ENCODE measurements at regions not wholly inside any gene's neighbourhood (a gene's known extent, or its start where the extent isn't known, plus 50 kb on each side); places are given as distances from the start of the nearest gene placed in this dataset.

DNA sequence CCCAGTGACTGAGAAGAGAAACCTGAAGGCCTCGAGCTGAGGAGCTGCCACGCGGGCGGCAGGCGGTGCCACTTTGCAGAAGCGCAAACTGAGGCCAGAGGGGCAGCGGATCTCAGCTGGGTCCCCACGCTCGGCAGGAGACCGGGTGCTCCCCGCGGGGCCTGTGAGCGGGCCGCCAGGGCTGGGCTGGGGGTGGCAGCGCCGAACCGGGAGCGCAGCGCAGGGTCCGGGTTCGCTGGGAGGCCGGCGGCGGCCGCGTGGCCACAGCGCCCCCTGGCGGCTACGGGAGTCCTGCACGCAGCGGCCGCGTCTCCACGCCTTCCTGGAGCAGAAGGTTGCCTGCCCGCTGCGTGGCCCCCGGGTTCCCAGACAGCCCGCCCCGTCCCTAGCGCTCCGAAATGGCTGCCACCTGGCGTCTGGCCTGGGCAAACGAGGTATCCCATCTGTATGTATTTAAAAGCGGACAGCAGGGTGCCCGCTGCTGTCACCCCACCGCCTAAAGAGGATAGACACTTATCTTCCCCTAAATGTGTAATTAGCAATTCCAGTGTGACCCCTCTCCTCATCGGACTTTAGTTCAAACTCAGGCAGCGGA is 96.1 kb upstream of the CDH5 start (continued):
- TF ChIP-seq ZNF280D (CRISPR knock-in tag; IDR thresholded peaks at IDR 0.05) = no peak
- no peak for TF ChIP-seq TBL1XR1 (IDR thresholded peaks at IDR 0.05; ENCODE audit: borderline replicate concordance, low read length, partially characterized antibody)
- TF ChIP-seq ZNF709 (CRISPR knock-in tag; IDR thresholded peaks at IDR 0.05) = no peak
- TF ChIP-seq MZF1 (CRISPR knock-in tag; IDR thresholded peaks at IDR 0.05; ENCODE audit: borderline replicate concordance) = no peak
- no peak for TF ChIP-seq LCORL (IDR thresholded peaks at IDR 0.05)
- no peak for TF ChIP-seq LCORL (CRISPR knock-in tag; IDR thresholded peaks at IDR 0.05)
- no peak for TF ChIP-seq ZNF781 (CRISPR knock-in tag; IDR thresholded peaks at IDR 0.05; ENCODE audit: borderline replicate concordance, not compliant biosample characterization)
- no peak for TF ChIP-seq KLF13 (CRISPR knock-in tag; IDR thresholded peaks at IDR 0.05)
- TF ChIP-seq, protein P1, sequence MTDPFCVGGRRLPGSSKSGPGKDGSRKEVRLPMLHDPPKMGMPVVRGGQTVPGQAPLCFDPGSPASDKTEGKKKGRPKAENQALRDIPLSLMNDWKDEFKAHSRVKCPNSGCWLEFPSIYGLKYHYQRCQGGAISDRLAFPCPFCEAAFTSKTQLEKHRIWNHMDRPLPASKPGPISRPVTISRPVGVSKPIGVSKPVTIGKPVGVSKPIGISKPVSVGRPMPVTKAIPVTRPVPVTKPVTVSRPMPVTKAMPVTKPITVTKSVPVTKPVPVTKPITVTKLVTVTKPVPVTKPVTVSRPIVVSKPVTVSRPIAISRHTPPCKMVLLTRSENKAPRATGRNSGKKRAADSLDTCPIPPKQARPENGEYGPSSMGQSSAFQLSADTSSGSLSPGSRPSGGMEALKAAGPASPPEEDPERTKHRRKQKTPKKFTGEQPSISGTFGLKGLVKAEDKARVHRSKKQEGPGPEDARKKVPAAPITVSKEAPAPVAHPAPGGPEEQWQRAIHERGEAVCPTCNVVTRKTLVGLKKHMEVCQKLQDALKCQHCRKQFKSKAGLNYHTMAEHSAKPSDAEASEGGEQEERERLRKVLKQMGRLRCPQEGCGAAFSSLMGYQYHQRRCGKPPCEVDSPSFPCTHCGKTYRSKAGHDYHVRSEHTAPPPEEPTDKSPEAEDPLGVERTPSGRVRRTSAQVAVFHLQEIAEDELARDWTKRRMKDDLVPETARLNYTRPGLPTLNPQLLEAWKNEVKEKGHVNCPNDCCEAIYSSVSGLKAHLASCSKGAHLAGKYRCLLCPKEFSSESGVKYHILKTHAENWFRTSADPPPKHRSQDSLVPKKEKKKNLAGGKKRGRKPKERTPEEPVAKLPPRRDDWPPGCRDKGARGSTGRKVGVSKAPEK (CRISPR knock-in tag; IDR thresholded peaks at IDR 0.05; ENCODE audit: borderline replicate concordance) = 0 out of 2 replicates have a peak, but pooled peaks have one; percentile 22
- no peak for TF ChIP-seq ZKSCAN8 (CRISPR knock-in tag; IDR thresholded peaks at IDR 0.05; ENCODE audit: borderline replicate concordance)
- TF ChIP-seq AKNA (CRISPR knock-in tag; IDR thresholded peaks at IDR 0.05; ENCODE audit: borderline replicate concordance) = no peak
- peak; percentile 41; the same call in 1 of the 2 replicates for TF ChIP-seq ZBTB33 (CRISPR knock-in tag; IDR thresholded peaks at IDR 0.05)
- TF ChIP-seq, protein P2, sequence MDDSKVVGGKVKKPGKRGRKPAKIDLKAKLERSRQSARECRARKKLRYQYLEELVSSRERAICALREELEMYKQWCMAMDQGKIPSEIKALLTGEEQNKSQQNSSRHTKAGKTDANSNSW (CRISPR knock-in tag; IDR thresholded peaks at IDR 0.05; ENCODE audit: borderline replicate concordance) = no peak
- TF ChIP-seq RFX1 (IDR thresholded peaks at IDR 0.05) = no peak
- TF ChIP-seq ZNF3 (CRISPR knock-in tag; IDR thresholded peaks at IDR 0.05) = no peak
- no peak for TF ChIP-seq ZNF615 (CRISPR knock-in tag; IDR thresholded peaks at IDR 0.05; ENCODE audit: borderline replicate concordance)
- TF ChIP-seq GABPB1 (CRISPR knock-in tag; IDR thresholded peaks at IDR 0.05) = peak; percentile 69; the same call in 1 of the 2 replicates
